Common myeloid progenitor, CD34-positive (primary cell): ENCODE measurements at regions not wholly inside any gene's neighbourhood (a gene's known extent, or its start where the extent isn't known, plus 50 kb on each side); places are given as distances from the start of the nearest gene placed in this dataset.

Experiments used
- CTCF ChIA-PET: fragments of 350-600 bp; sonication (Branson Sonifier 250); formaldehyde crosslinking; loops from one replicate; lab custom pipeline; 2021; ENCODE audit warnings: antibody characterized with exemption; lab: Charles Lee
- POLR2A ChIA-PET: fragments of 350-600 bp; sonication (Branson Sonifier 250); formaldehyde crosslinking; loops from one replicate; lab custom pipeline; 2021; ENCODE audit warnings: antibody characterized with exemption; lab: Charles Lee
- DNase-seq, 3 donors: peaks; one replicate each; pipeline versions ENCODE4 v3.0.0 to v3.0.0-alpha.2; 2013
- H3K27ac ChIP-seq, 2 experiments: 1 replicate in 1 of 2; 2 replicates in 1 of 2; pipeline ENCODE4 v1.7.0; 2013; ENCODE audit warnings: inconsistent platforms in 2 of 2, low read length in 2 of 2, mild to moderate bottlenecking in 2 of 2, low read depth in 1 of 2, moderate library complexity in 1 of 2; ENCODE audit not compliant: severe bottlenecking in 2 of 2, insufficient read depth in 1 of 2, poor library complexity in 1 of 2
- H3K27me3 ChIP-seq, 5 experiments: replicated peaks in 2 of 5; 1 replicate in 3 of 5; 2 replicates in 2 of 5; pipeline versions ENCODE4 v1.6.1 to v1.7.0; 2013; ENCODE audit warnings: low read length in 4 of 5, mild to moderate bottlenecking in 2 of 5, moderate library complexity in 2 of 5, inconsistent platforms in 1 of 5; ENCODE audit not compliant: insufficient read depth in 5 of 5, control insufficient read depth in 4 of 5
- H3K36me3 ChIP-seq, 4 experiments: 1 replicate in 2 of 4; 2 replicates in 2 of 4; pipeline versions ENCODE4 v1.6.1 to v1.7.0; 2013; ENCODE audit warnings: low read length in 3 of 4, control low read depth in 1 of 4, mild to moderate bottlenecking in 1 of 4; ENCODE audit not compliant: control insufficient read depth in 4 of 4, insufficient read depth in 4 of 4
- H3K4me1 ChIP-seq, 4 experiments: 1 replicate in 3 of 4; 2 replicates in 1 of 4; pipeline versions ENCODE4 v1.6.1 to v1.7.1; 2013; ENCODE audit warnings: low read length in 3 of 4, mild to moderate bottlenecking in 3 of 4, control low read depth in 1 of 4, inconsistent platforms in 1 of 4, moderate library complexity in 1 of 4; ENCODE audit not compliant: control insufficient read depth in 4 of 4, insufficient read depth in 4 of 4; ENCODE audit errors: control extremely low read depth in 1 of 4
- H3K4me3 ChIP-seq, 7 experiments: 1 replicate in 4 of 7; 2 replicates in 3 of 7; pipeline versions ENCODE4 v1.5.1 to v1.7.0; 2013; ENCODE audit warnings: mild to moderate bottlenecking in 7 of 7, low read length in 6 of 7, moderate library complexity in 6 of 7, inconsistent platforms in 2 of 7, low read depth in 2 of 7, control low read depth in 1 of 7; ENCODE audit not compliant: insufficient read depth in 4 of 7, control insufficient read depth in 1 of 7; ENCODE audit errors: extremely low read depth in 1 of 7
- H3K9me3 ChIP-seq, 5 experiments: 1 replicate in 4 of 5; 2 replicates in 1 of 5; pipeline versions ENCODE4 v1.6.1 to v1.7.1; 2013; ENCODE audit warnings: low read length in 4 of 5, mild to moderate bottlenecking in 2 of 5, inconsistent platforms in 1 of 5, low read depth in 1 of 5, moderate library complexity in 1 of 5; ENCODE audit not compliant: control insufficient read depth in 4 of 5, insufficient read depth in 2 of 5; ENCODE audit errors: control extremely low read depth in 1 of 5
- whole genome bisulfite sequencing: methylation state at CpG from one replicate; pipeline ENCODE4 v1.1.5; 2013; ENCODE audit not compliant: insufficient coverage; 5-methylcytosine and 5-hydroxymethylcytosine counted together

GRCh38 chr9:89778100-89779090, 173.6 kb downstream of the GADD45G start:
- H3K9me3 ChIP-seq, result no peaks in the 10 kb centered on the region
- no peak overlapping the region for H3K27ac ChIP-seq
- peaks cover 0 to 2% (median 0%) of the 10 kb centered on the region in 5 experiments for H3K27me3 ChIP-seq
- H3K4me1 ChIP-seq, result peaks cover 0 to 14% (median 12%) of the 10 kb centered on the region in 4 experiments
- CTCF ChIA-PET, result interaction anchor here (0.9 kb wide), 2 partner anchors 14 to 26 kb away, joined by 3 to 4 read pairs; no protein-coding TSS in a partner anchor
- POLR2A ChIA-PET, result no interaction called here
- no peak overlapping the region for H3K4me3 ChIP-seq
- H3K36me3 ChIP-seq, result no peaks in the 10 kb centered on the region
- WGBS, result 98% methylated on average over 19 of the region's 22 CpGs
- no peak for DNase-seq

GRCh38 chr9:89779405-89780203, 174.8 kb downstream of the GADD45G start:
- no peak for DNase-seq
- Histone ChIP-seq H3K4me3 (no peak overlapping the region), H3K27me3 (peaks cover 0 to 5% (median 0%) of the 10 kb centered on the region in 5 experiments), H3K36me3 (no peaks in the 10 kb centered on the region), H3K9me3 (no peaks in the 10 kb centered on the region), H3K4me1 (peaks cover 0 to 14% (median 12%) of the 10 kb centered on the region in 4 experiments), H3K27ac (no peak overlapping the region)
- CTCF ChIA-PET, result no interaction called here
- POLR2A ChIA-PET, result no interaction called here
- WGBS, result 100% methylated on average over 1 of the region's 7 CpGs

GRCh38 chr9:89780959-89781358, 176.1 kb downstream of the GADD45G start:
- no peak overlapping the region for H3K4me3 ChIP-seq
- POLR2A ChIA-PET, result no interaction called here
- no peak for DNase-seq
- H3K9me3 ChIP-seq, result no peaks in the 10 kb centered on the region
- peaks cover 0 to 14% (median 12%) of the 10 kb centered on the region in 4 experiments for H3K4me1 ChIP-seq
- CTCF ChIA-PET, result interaction anchor here (0.6 kb wide), 1 partner anchor 13 kb away, joined by 3 read pairs; no protein-coding TSS in a partner anchor
- no peak overlapping the region for H3K27ac ChIP-seq
- H3K36me3 ChIP-seq, result no peaks in the 10 kb centered on the region
- H3K27me3 ChIP-seq, result peaks cover 0 to 9% (median 3%) of the 10 kb centered on the region in 5 experiments
- WGBS, result 100% methylated on average over 2 of the region's 4 CpGs

GRCh38 chr9:89781838-89782540, 177.2 kb downstream of the GADD45G start:
- peak; percentile 56 to 94 (median 93) for DNase-seq
- no peaks in the 10 kb centered on the region for H3K9me3 ChIP-seq
- H3K4me1 ChIP-seq, result peaks cover 0 to 20% (median 15%) of the 10 kb centered on the region in 4 experiments
- peaks cover 0 to 9% (median 3%) of the 10 kb centered on the region in 5 experiments for H3K27me3 ChIP-seq
- H3K4me3 ChIP-seq, result no peak overlapping the region
- POLR2A ChIA-PET, result no interaction called here
- no peak overlapping the region for H3K27ac ChIP-seq
- WGBS, result 17% methylated on average over 3 of the region's 5 CpGs
- CTCF ChIA-PET, result interaction anchor here (0.7 to 1.3 kb wide), 2 partner anchors 207 to 297 kb away, joined by 3 read pairs; no protein-coding TSS in a partner anchor
- no peaks in the 10 kb centered on the region for H3K36me3 ChIP-seq

GRCh38 chr9:89786655-89787054, 181.8 kb downstream of the GADD45G start:
- CTCF ChIA-PET, result no interaction called here
- no peaks in the 10 kb centered on the region for H3K9me3 ChIP-seq
- DNase-seq, result peak; percentile 51 to 87 (median 86)
- H3K4me3 ChIP-seq, result no peak overlapping the region
- POLR2A ChIA-PET, result no interaction called here
- peaks cover 0 to 15% (median 10%) of the 10 kb centered on the region in 4 experiments for H3K4me1 ChIP-seq
- H3K36me3 ChIP-seq, result no peaks in the 10 kb centered on the region
- peaks cover 0 to 9% (median 3%) of the 10 kb centered on the region in 5 experiments for H3K27me3 ChIP-seq
- no peak overlapping the region for H3K27ac ChIP-seq
- WGBS, result 0% methylated on average over 1 of the region's 1 CpG

- no peaks in the 10 kb centered on the region for H3K9me3 ChIP-seq
- H3K4me1 ChIP-seq, result peaks cover 0 to 6% (median 2%) of the 10 kb centered on the region in 4 experiments
- H3K36me3 ChIP-seq, result no peaks in the 10 kb centered on the region
- no peak overlapping the region for H3K27ac ChIP-seq
- H3K4me3 ChIP-seq, result no peak overlapping the region
- no peak for DNase-seq
- ChIA-PET CTCF (no interaction called here), POLR2A (no interaction called here)
- H3K27me3 ChIP-seq, result peaks cover 0 to 9% (median 3%) of the 10 kb centered on the region in 5 experiments
Measured at GRCh38 chr9:89787595-89787994, 182.8 kb downstream of the GADD45G start.
